OCI-LY3 (cell line): ENCODE measurements at regions not wholly inside any gene's neighbourhood (a gene's known extent, or its start where the extent isn't known, plus 50 kb on each side); places are given as distances from the start of the nearest gene placed in this dataset.

ENCODE experiments used
- CTCF ChIP-seq: fragments of 200-600, 300-600 bp; sonication (generic); IDR thresholded peaks from 2 replicates; pipeline ENCODE4 v1.5.1; 2014; ENCODE audit warnings: antibody characterized with exemption, low read length, low read depth
- EZH2phosphoT487 ChIP-seq: fragments of 200-600 bp; shearing (Covaris generic); IDR thresholded peaks from 2 replicates; pipeline ENCODE4 v1.6.1; 2018; ENCODE audit warnings: antibody characterized with exemption, mixed run types, low read depth

- TF ChIP-seq CTCF (no peak), EZH2phosphoT487 (no peak)
These were observed 112.0 kb downstream of the UTRN start for GRCh38 chr6:144397141-144397540.
